PC-9 (cell line): ENCODE measurements at regions not wholly inside any gene's neighbourhood (a gene's known extent, or its start where the extent isn't known, plus 50 kb on each side); places are given as distances from the start of the nearest gene placed in this dataset.

Experiments
- BruUV-seq: library from RNA; stranded (reverse); fragments of 400-500 nt; replicated peaks from 2 replicates; lab custom pipeline; 2021; lab: Mats Ljungman, UMichigan
- CTCF ChIA-PET: fragments of 300-600 bp; sonication (Branson Sonifier 250); formaldehyde crosslinking; loops from one replicate; lab custom pipeline; 2022; ENCODE audit warnings: antibody characterized with exemption; lab: Charles Lee
- POLR2A ChIA-PET: fragments of 300-600 bp; sonication (Branson Sonifier 250); formaldehyde crosslinking; loops from one replicate; lab custom pipeline; 2022; ENCODE audit warnings: antibody characterized with exemption; ENCODE audit not compliant: unreplicated experiment; lab: Charles Lee
- DNase-seq, 2 experiments: peaks; one replicate each; pipeline versions ENCODE4 v3.0.0 to v3.0.0-alpha.2; 2015 to 2022; ENCODE audit warnings: mixed read lengths in 1 of 2
- H2AFZ ChIP-seq: fragments of 200-600 bp; sonication (generic); 2 replicates; pipeline ENCODE4 v1.8.1; 2017; ENCODE audit warnings: antibody characterized with exemption
- H3F3A ChIP-seq: fragments of 200-600 bp; sonication (generic); 2 replicates; pipeline ENCODE4 v1.8.1; 2017; ENCODE audit warnings: antibody characterized with exemption, mild to moderate bottlenecking, low read depth; ENCODE audit not compliant: insufficient read depth
- H3K27ac ChIP-seq: fragments of 200-600 bp; sonication (generic); 2 replicates; pipeline ENCODE4 v1.6.1; 2016; ENCODE audit warnings: mixed run types
- H3K27me3 ChIP-seq: fragments of 200-600 bp; sonication (generic); 2 replicates; pipeline ENCODE4 v1.6.1; 2016; ENCODE audit warnings: low read depth, mixed run types; ENCODE audit not compliant: insufficient read depth
- H3K36me3 ChIP-seq: fragments of 200-600 bp; sonication (generic); 2 replicates; pipeline ENCODE4 v1.6.1; 2016; ENCODE audit warnings: low read depth, mixed run types
- H3K4me1 ChIP-seq: fragments of 200-600 bp; sonication (generic); replicated peaks from 2 replicates; pipeline ENCODE4 v1.6.1; 2016; ENCODE audit warnings: mixed run types; ENCODE audit not compliant: insufficient read depth
- H3K4me2 ChIP-seq: fragments of 200-600 bp; sonication (generic); 2 replicates; pipeline ENCODE4 v1.6.1; 2017; ENCODE audit warnings: mixed run types
- H3K4me3 ChIP-seq: fragments of 200-600 bp; sonication (generic); 2 replicates; pipeline ENCODE4 v1.6.1; 2016; ENCODE audit warnings: mixed run types
- H3K79me2 ChIP-seq: fragments of 200-600 bp; sonication (generic); 2 replicates; pipeline ENCODE4 v1.6.1; 2017; ENCODE audit warnings: low read depth, mixed run types
- H3K9me2 ChIP-seq: fragments of 200-600 bp; sonication (generic); 2 replicates; pipeline ENCODE4 v1.8.1; 2017; ENCODE audit warnings: mild to moderate bottlenecking; ENCODE audit not compliant: insufficient read depth
- H3K9me3 ChIP-seq: fragments of 200-600 bp; sonication (generic); 2 replicates; pipeline ENCODE4 v1.8.1; 2016; ENCODE audit warnings: low read depth; ENCODE audit not compliant: insufficient read depth
- H4K20me1 ChIP-seq: fragments of 200-600 bp; sonication (generic); 2 replicates; pipeline ENCODE4 v1.8.1; 2017; ENCODE audit not compliant: insufficient read depth
- EZH2 ChIP-seq: fragments of 200-600 bp; sonication (generic); IDR thresholded peaks from 2 replicates; pipeline ENCODE4 v1.8.0; 2017; ENCODE audit warnings: antibody characterized with exemption, low read depth
- intact Hi-C: fragments of 100-400 bp; cut with micrococcal nuclease; formaldehyde crosslinking; loops from one replicate; pipeline ENCODE4 v1.10.0; 2022; ENCODE audit not compliant: unreplicated experiment
- TF ChIP-seq, protein P1 (sequence below): fragments of 200-600 bp; sonication (generic); conservative IDR thresholded peaks from 2 replicates; pipeline ENCODE4 v1.6.1; 2017; ENCODE audit warnings: mixed run types, antibody characterized with exemption, mild to moderate bottlenecking, moderate library complexity

GRCh38 chr2:12890481-12890991 lies 173.8 kb downstream of the TRIB2 start:
- CTCF ChIA-PET: no interaction called here
- peaks cover 16% of the 10 kb centered on the region for H3F3A ChIP-seq
- BruUV-seq: no TSS peak

GRCh38 chr2:12895017-12895416 lies 178.3 kb downstream of the TRIB2 start:
- ChIA-PET POLR2A (no interaction called here), CTCF (no interaction called here)
- no peak overlapping the region for H3K27ac ChIP-seq

More at GRCh38 chr2:12890481-12890991, 173.8 kb downstream of the TRIB2 start:
- intact Hi-C loops: no loop called here
- H3K9me3 ChIP-seq: peaks cover 7% of the 10 kb centered on the region; the same call in 1 of the 2 replicates
- no peaks in the 10 kb centered on the region for H3K36me3 ChIP-seq
- no peak overlapping the region for H3K4me2 ChIP-seq
- no peaks in the 10 kb centered on the region for H3K27me3 ChIP-seq
- TF ChIP-seq, protein P1, sequence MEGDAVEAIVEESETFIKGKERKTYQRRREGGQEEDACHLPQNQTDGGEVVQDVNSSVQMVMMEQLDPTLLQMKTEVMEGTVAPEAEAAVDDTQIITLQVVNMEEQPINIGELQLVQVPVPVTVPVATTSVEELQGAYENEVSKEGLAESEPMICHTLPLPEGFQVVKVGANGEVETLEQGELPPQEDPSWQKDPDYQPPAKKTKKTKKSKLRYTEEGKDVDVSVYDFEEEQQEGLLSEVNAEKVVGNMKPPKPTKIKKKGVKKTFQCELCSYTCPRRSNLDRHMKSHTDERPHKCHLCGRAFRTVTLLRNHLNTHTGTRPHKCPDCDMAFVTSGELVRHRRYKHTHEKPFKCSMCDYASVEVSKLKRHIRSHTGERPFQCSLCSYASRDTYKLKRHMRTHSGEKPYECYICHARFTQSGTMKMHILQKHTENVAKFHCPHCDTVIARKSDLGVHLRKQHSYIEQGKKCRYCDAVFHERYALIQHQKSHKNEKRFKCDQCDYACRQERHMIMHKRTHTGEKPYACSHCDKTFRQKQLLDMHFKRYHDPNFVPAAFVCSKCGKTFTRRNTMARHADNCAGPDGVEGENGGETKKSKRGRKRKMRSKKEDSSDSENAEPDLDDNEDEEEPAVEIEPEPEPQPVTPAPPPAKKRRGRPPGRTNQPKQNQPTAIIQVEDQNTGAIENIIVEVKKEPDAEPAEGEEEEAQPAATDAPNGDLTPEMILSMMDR: no peak
- no peak for TF ChIP-seq EZH2
- H3K4me1 ChIP-seq: peaks cover 15% of the 10 kb centered on the region
- POLR2A ChIA-PET: interaction anchor here (0.6 kb wide), 1 partner anchor 17 kb away, joined by 4 read pairs; no protein-coding TSS in a partner anchor
- no peak overlapping the region for H3K27ac ChIP-seq
- no peaks in the 10 kb centered on the region for H3K79me2 ChIP-seq
- DNase-seq: no peak
- H3K9me2 ChIP-seq: no peaks in the 10 kb centered on the region
- H2AFZ ChIP-seq: no peak overlapping the region
- no peak overlapping the region for H3K4me3 ChIP-seq
- H4K20me1 ChIP-seq: no peaks in the 10 kb centered on the region

GRCh38 chr2:12896318-12896982 lies 179.7 kb downstream of the TRIB2 start:
- H3K4me1 ChIP-seq: no peaks in the 10 kb centered on the region
- no peak overlapping the region; the same call in 1 of the 2 replicates for H2AFZ ChIP-seq
- intact Hi-C loops: no loop called here
- H3K27me3 ChIP-seq: no peaks in the 10 kb centered on the region
- H3K36me3 ChIP-seq: no peaks in the 10 kb centered on the region
- no peaks in the 10 kb centered on the region for H3F3A ChIP-seq
- no peak for TF ChIP-seq EZH2
- TF ChIP-seq, protein P1: no peak
- CTCF ChIA-PET: no interaction called here
- H3K27ac ChIP-seq: no peak overlapping the region
- H3K9me3 ChIP-seq: 0 out of 2 replicates have a peak, but pooled peaks cover 5% of the 10 kb centered on the region
- BruUV-seq: no TSS peak
- POLR2A ChIA-PET: no interaction called here
- H3K9me2 ChIP-seq: no peaks in the 10 kb centered on the region
- H3K4me3 ChIP-seq: no peak overlapping the region
- H4K20me1 ChIP-seq: no peaks in the 10 kb centered on the region
- H3K79me2 ChIP-seq: no peaks in the 10 kb centered on the region
- DNase-seq: no peak
- H3K4me2 ChIP-seq: no peak overlapping the region

More at GRCh38 chr2:12895017-12895416, 178.3 kb downstream of the TRIB2 start:
- H3K4me3 ChIP-seq: no peak overlapping the region
- DNase-seq: no peak
- H3K27me3 ChIP-seq: no peaks in the 10 kb centered on the region
- no TSS peak for BruUV-seq
- no peaks in the 10 kb centered on the region for H3K9me2 ChIP-seq
- H3K79me2 ChIP-seq: no peaks in the 10 kb centered on the region
- H3K4me1 ChIP-seq: no peaks in the 10 kb centered on the region
- no peak overlapping the region for H2AFZ ChIP-seq
- TF ChIP-seq EZH2: no peak
- TF ChIP-seq, protein P1: no peak
- H3K36me3 ChIP-seq: no peaks in the 10 kb centered on the region
- no peaks in the 10 kb centered on the region for H4K20me1 ChIP-seq
- no peak overlapping the region for H3K4me2 ChIP-seq
- 0 out of 2 replicates have a peak, but pooled peaks cover 7% of the 10 kb centered on the region for H3K9me3 ChIP-seq
- no peaks in the 10 kb centered on the region for H3F3A ChIP-seq
- intact Hi-C loops: no loop called here
